Iris pigment epithelial cell (primary cell): ENCODE measurements at regions not wholly inside any gene's neighbourhood (a gene's known extent, or its start where the extent isn't known, plus 50 kb on each side); places are given as distances from the start of the nearest gene placed in this dataset.

Experiments
- DNase-seq: peaks from one replicate; pipeline ENCODE4 v3.0.0-alpha.2; 2011; ENCODE audit warnings: low read depth

DNA sequence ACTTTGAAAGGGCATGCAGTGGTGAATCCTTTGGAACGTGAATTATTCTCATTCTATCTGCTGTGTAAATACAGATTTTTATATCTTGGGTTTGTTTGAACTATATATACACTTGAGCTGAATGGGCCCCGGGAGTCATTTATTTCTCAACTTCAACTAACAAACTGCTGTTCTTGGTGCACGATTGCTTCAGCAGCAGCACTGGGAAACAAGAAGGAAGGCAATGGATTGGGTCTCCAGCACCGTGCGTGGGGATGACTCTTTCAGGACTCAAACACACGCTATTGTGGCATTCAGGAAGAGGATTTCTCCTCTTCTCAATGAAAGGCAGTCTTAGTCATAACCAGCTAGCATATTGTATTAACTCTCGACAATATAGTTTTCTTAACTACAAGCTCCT lies 226.0 kb upstream of the NFE2L3 start:
- DNase-seq = peak; percentile 5

DNA sequence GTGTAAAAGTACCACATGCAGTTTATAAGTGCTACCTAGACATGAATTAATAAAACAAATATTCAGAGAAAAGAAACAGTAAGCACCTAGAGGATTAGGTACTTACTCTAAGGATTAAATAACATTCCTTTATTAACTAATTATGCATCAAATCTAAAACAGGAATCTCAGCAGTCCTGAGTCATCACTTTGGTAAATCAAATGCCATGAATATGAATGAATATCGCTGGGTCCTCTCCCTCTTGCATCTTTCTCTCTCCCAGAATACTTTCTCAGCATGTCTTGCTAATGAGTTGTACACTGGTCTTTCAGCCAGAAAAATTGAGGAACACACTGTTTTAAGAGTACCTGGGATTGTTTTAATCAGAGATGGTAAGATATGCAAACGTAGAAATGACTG lies 225.5 kb upstream of the NFE2L3 start:
- no peak for DNase-seq

DNA sequence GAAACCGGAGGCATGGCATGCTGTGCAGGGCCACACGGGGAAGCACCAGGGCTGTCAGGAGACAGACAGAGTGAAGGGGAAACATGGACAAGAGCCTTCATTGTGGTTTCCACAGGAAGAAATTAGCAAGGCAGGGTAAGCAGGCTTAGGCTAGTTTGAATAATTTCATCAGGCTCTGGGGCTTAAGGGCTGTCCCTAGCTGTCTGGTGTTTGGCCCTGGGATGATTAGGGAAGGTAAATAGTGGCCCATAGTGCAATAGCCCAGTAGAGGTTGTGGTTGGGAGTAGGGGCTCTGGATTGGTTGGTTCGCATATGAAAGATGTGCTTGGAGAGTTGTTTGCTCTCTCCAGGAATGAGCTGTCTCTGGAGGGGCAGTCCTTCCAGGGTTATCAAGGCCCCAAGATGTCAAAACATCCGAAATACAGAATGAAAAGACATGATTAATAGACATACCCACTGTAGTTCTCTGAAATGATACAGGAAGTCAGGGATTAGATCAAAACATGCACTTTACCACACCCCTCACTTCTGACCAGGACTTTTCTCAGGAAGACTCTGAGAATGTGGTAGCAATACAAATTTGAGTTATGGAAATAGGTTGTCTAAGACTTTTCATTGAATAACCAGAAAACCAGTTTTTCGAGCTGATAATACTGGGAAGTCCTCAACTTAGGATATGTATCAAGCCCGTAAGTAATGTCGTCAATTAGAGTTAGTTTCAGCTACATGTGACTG lies 224.9 kb upstream of the NFE2L3 start:
- DNase-seq = no peak

DNA sequence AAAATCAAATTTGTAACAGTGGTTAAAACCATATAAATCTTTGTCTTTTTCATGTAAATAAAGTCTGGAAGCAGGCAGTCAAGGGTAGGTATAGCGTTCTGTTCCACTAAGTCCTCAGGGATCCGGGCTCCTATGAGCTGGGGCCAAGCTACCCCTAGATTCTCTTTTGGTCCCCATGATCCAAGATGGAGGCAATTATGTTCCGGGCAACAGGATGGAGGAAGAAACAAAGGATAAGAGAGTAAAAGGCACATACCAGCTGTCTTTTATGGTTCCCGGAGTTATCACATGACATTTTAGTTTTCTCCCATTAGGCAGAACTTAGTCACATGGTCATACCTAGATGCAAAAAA lies 224.4 kb upstream of the NFE2L3 start:
- DNase-seq = no peak

DNA sequence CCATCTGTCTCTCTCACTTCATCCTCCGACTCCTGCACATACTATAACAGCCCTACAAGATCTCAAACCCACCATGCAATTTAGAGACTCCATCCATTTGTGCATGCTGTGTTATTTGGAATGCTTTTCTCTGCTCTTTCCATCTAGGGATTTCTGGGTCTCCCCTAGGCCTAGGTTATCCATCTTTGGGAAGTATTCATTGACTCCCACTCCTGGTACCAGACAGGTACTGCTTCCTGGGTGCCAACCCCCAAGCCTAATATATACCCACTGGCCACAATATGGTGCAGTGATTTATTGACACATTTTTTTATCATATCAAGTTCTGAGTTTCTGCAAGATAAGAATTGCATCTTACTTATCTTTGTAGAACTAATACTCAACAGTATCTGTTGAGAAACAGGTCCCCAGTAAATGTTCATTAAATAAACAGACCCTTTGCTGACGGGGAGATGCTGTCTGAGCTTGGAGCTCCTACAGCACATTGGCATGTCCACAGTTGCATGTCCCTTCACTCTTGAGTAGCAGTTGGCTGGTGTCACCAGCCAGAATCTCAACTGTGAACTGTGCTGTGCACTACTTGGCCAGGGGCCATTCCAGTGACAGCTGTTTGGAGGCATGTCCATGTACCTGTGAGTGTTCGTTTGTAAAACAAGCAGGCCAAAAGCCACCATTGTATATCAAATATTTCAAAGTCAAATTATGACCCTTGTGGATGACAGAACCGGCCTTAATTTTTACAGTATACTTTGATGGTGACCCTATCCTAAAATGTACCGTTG lies 223.3 kb upstream of the NFE2L3 start:
- no peak for DNase-seq

DNA sequence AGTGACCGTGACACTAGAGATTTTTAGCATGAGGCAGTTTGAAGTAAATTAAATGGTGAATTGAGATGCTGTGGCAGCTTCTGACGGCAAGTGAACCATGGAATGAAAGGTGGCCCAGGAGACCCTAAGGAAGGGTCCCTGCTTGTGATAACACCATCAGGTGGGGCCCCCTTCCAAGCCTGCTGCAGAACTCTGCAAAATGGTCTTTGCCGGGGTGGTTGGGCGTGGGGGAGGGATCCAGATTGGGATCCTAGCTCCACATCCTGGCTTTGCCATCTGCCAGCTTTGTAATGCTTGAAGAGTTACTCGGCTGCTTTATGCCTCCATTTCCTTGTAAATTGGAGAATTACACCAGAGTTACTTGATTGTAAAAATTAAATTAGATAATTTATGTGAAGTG lies 222.6 kb upstream of the NFE2L3 start:
- no peak for DNase-seq

DNA sequence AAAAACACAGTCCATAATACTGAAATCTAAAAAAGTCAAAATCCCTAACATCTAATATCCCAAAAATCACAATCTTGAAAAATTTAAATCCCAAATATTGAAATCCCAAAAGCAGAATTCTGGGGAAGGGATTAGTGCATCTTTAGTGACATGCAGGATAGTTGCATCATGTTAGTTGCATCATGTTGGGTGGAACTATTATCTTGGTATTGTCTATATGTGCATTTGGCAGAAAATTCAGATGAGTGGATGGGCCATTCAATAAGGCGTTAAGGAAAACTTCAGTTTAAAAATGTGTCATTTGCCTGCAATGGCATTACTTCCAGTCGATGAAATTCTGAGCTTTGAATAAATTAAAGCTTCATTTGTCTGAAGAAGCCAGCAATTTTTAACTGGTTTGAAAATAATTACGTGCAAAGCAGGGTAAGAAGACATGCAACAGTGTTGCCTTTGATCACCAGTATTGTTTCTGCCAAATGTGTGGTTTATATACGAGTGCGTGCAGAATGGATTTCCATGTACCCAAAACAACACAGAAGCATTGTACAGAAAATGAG lies 221.4 kb upstream of the NFE2L3 start:
- DNase-seq = no peak

DNA sequence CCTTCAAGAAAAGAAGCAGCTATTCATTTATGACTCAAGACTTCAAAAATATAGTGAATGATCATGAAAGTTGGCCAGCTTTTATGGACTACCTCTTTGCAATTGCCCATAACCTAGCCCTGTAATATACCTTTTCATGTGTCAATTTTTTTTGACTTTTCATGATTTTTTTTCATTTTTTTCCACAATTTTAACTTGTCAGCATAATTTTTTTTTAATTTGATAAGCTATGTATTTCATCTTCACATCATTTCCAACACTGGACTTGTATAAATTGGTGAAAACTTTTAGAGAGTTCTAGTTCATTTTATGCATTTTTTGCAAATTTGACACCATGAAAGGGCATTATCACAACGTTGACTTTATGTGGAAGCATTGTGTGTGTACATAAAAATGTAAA lies 220.8 kb upstream of the NFE2L3 start:
- DNase-seq = no peak

DNA sequence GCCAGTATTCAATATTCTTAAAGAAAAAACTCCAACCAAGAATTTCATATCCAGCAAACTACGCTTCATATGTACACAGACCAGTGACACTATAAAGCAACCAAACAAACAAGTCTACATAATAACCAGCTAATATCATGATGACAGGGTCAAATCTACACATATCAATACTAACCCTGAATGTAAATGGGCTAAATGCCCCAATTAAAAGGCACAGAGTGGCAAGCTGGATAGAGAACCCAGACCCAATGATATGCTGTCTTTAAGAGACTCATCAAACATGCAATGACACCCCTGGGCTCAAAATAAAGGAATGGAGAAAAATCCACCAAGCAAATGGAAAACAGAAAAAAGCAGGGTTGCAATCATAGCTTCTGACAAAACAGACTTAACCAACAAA lies 218.1 kb upstream of the NFE2L3 start:
- DNase-seq = no peak

DNA sequence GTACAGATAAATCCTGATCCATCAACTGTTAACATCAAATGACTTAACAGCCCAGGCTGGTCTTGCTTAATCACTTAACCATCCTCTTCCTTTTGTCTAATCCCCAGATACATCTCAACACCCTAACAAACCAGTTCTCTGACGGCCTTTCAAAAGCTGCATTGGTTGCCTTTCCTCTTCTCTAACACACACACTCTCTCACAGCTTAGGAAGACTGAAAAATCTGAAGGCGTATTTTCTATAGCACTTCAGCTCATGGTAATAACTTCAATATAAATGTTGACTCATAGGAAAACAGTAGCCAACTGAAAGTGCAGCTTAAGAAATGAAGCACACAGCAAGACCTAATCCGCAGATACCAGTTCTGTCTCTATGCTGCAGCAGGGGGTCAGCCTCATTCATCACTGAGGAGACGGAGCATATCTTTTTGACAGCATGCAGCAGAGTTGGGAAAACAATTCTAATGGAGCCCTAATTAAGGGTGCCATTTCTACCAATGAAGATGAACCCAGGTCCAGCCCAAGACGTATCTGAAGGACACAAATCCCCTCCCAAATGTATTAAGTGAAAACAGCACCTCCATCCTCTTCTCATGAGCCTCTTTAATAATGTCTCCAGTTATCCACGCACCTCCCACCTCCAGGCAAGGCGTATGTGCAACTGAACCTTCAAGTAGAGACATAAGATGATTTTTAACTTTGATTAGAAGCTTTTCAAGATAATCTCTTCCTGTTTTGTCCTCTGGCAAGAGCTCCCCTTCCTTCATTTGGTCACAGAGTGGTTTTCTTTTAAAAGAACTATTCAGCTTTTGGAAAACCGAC lies 211.7 kb upstream of the NFE2L3 start:
- DNase-seq = no peak

DNA sequence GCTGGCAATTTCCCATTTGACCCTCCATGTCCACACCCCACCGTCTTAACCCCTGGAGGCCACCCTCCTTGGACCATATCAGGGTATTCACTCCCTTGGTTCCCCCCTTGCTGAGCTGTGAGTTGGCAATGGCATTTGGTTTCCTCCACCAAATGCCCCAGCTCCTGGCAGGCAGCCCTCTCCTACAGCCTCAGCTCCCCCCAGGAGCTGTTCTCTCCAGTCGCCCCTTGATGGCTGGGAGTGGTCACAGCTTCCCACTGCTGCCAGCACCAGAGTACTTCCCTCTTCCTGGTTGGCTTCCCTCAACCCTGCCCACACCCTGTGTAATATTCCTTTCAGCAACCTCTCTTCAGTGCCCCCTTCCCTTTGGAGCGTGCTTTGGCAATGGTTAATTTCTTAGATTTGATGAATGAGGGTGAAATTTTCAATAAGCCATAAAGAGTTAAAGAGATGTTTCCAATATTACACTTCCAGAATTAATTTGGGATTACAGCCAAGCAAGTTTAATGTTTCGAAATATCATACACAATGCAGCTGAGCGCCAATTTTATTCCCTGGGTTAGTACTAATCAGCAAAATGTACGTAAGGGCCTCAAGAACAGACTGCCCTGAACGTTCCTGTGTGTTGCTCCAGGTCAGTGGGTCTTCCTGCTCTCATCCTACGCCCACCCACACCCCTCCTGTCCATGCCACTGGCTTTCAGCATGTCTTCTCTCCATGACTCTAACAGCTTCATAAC lies 207.1 kb upstream of the NFE2L3 start:
- no peak for DNase-seq

DNA sequence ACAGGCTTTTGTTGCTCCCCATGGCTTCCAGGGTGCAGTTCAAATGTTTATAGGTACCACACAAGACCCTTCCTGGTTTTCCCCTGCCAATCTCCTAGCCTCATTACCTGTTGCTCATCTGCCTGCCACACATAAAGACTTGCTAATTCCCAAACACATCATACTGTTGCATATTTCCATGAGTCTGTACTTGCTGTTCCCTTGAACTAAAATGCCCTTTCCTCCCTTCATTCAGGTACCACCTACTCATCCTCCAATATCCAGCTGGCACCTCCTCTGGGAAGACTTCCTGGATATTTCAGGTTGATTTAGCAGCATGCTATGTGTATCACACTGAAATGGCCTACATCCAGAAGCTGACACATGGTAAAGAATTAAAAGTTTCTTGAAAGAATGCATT lies 206.4 kb upstream of the NFE2L3 start:
- DNase-seq = no peak

DNA sequence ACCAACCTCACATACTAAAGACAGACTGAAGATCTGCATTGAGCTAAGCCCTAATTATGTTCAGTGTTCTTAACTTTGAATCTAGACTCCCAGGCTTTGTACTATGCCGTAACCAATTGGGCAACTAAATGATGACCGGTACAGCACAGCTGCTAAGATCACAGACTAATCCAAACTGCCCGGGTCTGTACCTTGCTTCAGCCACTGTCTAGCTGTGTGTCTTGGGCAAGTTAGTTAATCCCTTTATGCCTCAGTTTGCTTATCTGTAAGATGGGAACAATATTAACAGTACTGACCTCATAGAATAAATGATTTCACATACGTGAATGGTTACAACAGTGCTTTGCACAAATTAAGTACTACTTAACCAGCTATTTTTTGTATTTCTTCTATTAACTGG lies 205.8 kb upstream of the NFE2L3 start:
- DNase-seq = no peak

DNA sequence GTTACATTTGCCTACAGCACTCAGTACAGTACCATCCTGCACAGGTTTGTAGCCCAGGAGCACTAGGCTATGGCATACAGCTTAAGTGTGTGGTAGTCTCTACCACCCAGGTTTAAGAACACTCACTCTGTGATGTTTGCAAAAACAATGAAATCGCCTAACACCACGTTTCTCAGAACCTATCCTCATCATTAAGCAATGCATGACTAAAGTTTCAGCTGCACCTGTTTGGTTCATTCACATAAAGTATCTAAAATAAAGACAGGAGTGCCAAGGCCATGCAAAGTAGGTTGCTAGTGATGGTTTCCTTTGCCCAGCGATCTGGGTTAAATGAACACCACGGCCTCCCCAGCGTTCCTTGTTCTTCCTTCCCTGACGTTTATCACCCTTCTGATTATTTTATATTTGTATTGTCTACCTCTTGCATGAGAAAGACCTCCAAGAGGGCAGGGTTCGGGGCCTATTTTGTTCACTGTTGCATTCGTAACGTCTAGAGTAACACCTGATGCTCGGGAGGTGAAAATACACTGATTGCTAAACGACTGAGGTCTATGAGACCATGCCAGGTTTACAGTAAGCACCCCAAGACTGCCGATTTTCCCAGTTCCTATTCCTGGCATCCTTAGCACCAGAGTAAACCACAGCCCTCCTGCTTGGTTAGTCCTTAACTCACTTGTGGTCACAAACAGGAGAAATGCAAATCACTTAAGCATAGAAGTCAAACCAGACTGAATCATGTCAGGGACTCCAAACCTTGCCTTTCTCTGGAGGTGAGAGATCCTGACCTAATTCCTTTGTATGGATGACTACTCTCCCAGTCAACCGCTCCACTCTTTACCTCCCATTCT lies 204.1 kb upstream of the NFE2L3 start:
- DNase-seq = no peak

DNA sequence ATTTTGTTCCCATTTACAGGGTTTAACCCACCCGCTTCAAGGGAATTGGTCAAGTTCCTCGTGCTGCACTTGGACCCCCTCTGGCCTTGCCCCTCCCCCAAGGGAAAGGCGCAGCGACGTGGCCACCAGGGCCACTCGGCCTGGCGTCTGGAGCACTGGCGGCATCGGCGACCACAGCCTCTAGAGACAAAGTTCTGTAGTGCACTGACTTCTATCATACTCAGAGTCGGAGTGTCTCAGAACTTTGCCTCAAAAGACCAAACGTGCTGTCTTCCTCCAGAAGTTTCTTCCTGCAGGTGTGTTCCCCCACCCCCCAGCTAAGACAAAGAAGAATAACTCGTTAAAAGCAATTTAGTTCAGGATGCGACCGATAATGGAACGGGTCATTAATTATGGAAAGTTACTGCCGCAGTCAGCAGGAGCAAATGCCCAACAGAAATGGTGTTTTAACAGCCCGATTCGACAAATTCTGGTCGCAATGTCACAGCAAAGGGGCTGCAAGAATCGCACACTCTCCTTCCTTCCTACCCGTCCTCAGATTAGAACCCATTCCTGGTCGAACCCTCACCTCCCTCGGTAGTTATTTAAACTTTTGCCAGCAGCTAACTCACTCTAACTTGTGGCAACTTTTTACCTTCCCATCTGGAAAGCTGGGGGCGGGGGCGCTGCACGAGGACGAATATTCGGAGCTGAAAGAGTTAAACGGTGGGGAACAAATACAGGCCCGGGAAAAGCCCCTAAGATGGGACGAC lies 202.1 kb upstream of the NFE2L3 start:
- no peak for DNase-seq

DNA sequence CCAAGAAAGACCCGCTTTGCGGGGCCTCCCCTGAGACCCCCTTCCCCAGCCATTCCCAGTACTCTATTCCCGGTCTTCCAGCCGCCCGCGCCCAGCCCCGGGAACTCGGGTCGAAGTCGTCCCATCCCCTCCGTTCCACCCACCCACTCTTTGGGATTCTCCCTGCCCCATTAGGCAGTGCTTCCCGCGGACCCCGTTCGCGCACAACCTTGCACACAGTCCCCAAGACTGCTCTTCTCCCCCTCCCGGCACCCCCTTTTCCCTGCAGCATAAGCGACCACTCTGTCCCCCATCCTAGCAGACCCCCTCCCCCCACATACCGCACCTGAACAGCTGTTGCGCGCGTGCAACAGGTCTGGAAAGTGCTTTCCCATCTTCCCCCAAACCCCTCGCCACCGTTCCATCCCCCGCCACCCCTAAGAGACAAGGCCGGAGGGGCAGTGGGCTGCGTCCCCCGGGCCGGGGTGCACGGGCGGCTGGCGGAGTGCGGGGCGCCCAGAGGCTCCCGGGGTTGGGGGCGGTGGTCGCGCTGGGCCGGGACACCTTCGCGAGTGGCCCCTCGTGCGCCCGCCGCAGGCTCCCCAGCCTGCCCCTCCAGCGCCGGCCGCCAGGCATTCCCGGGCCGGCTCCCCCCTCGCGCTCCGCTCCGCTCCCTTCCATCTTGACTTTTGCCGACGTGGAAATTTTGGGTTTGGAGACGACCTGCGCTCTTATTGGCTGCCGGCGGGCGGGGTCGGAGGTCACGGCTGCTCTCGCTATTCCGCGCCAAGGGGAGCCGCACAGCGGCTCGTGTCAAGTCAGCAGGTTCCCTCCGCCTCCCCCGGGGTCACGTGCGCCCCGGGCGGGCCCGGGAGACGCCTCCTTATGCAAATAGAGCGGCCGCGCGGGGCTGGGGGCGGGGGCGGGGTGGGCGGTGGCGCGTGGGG lies 201.2 kb upstream of the NFE2L3 start:
- DNase-seq = peak; percentile 30

DNA sequence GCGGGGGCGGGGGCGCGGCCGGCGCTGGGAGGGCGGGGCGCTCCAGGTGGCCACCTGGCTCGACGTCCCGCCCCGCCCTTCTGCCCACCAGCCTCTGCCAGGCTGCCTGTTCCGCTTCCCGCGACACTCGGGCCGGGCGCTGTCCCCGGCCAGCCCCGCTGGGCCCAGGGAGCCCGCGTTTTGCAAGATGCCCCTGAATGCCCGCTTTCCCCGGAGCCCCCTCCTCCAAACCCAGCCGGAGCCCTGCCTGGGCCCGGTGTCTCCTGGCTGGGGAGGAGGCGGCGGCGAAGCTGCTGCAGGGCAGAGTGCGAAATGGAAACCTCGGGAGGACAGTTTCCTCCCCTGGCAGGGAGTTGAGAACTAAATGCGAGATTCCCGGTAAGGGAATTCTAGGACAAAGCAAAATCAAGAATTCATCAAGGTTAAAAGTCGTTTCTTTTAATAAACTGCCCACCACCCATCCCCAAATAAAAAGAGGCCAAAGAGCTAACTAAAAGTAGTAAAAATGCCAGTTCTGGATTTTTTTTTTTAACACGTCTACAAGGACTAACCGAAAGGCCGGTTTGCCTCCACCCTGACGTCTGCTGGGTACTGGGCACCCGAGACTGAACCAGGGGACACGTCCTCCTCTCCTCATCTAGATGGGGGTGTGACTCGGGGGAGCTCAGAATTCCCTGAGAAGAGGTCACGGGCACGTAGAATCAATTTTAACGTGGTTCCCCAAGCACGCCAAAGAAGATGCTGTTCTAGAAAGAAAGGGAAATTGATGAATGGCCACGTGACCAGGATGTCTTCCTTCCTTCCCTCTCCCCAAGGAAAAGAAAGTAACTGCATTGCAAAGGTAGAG lies 200.4 kb upstream of the NFE2L3 start:
- DNase-seq = no peak
